Ishikawa (cell line): ENCODE measurements at regions not wholly inside any gene's neighbourhood (a gene's known extent, or its start where the extent isn't known, plus 50 kb on each side); places are given as distances from the start of the nearest gene placed in this dataset.

Experiments used
- CREB1 ChIP-seq: IDR thresholded peaks from 2 replicates; pipeline ENCODE4 v1.6.1; 2012; ENCODE audit warnings: low read depth
- EGR1 ChIP-seq: IDR thresholded peaks from 2 replicates; pipeline ENCODE4 v1.6.1; 2012
- EP300 ChIP-seq: IDR thresholded peaks from 2 replicates; pipeline ENCODE4 v1.6.1; 2012; ENCODE audit warnings: borderline replicate concordance
- FOXM1 ChIP-seq: IDR thresholded peaks from 2 replicates; pipeline ENCODE4 v1.6.1; 2012; ENCODE audit warnings: low read depth, borderline replicate concordance
- TAF1 ChIP-seq: IDR thresholded peaks from 2 replicates; pipeline ENCODE4 v1.6.1; 2012; ENCODE audit warnings: low read depth, mild to moderate bottlenecking
- TEAD4 ChIP-seq: IDR thresholded peaks from 2 replicates; pipeline ENCODE4 v1.6.1; 2012
- TF ChIP-seq, protein P1 (sequence below): IDR thresholded peaks from 2 replicates; pipeline ENCODE4 v1.6.1; 2012; ENCODE audit warnings: low read depth, mild to moderate bottlenecking

DNA sequence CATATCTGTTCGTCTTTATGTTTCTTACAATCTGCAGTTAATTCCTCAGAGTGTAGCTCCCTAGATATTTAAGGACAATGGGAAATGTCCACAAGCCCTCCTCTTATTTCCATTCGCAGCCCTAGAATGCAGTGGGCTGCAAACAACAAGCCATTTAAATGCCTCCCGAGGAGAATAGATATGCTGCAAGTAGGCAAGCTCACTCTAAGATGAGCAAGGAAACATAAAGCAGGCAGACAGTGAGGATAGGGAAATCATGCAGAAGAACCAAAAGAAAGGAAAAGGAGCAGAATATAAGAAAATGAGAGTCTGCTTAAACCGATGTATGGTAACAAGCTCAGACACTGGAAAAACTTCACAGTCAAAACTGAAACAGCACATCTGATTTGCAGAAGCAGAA is 561.9 kb downstream of the GBE1 start:
- TF ChIP-seq EGR1, result no peak
- TF ChIP-seq EP300, result no peak
- no peak for TF ChIP-seq CREB1
- TF ChIP-seq TAF1, result no peak
- TF ChIP-seq TEAD4, result no peak
- TF ChIP-seq, protein P1, sequence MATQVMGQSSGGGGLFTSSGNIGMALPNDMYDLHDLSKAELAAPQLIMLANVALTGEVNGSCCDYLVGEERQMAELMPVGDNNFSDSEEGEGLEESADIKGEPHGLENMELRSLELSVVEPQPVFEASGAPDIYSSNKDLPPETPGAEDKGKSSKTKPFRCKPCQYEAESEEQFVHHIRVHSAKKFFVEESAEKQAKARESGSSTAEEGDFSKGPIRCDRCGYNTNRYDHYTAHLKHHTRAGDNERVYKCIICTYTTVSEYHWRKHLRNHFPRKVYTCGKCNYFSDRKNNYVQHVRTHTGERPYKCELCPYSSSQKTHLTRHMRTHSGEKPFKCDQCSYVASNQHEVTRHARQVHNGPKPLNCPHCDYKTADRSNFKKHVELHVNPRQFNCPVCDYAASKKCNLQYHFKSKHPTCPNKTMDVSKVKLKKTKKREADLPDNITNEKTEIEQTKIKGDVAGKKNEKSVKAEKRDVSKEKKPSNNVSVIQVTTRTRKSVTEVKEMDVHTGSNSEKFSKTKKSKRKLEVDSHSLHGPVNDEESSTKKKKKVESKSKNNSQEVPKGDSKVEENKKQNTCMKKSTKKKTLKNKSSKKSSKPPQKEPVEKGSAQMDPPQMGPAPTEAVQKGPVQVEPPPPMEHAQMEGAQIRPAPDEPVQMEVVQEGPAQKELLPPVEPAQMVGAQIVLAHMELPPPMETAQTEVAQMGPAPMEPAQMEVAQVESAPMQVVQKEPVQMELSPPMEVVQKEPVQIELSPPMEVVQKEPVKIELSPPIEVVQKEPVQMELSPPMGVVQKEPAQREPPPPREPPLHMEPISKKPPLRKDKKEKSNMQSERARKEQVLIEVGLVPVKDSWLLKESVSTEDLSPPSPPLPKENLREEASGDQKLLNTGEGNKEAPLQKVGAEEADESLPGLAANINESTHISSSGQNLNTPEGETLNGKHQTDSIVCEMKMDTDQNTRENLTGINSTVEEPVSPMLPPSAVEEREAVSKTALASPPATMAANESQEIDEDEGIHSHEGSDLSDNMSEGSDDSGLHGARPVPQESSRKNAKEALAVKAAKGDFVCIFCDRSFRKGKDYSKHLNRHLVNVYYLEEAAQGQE, result no peak
- TF ChIP-seq FOXM1, result no peak
